ENCODE measurements at regions not wholly inside any gene's neighbourhood (a gene's known extent, or its start where the extent isn't known, plus 50 kb on each side); places are given as distances from the start of the nearest gene placed in this dataset.

DNA sequence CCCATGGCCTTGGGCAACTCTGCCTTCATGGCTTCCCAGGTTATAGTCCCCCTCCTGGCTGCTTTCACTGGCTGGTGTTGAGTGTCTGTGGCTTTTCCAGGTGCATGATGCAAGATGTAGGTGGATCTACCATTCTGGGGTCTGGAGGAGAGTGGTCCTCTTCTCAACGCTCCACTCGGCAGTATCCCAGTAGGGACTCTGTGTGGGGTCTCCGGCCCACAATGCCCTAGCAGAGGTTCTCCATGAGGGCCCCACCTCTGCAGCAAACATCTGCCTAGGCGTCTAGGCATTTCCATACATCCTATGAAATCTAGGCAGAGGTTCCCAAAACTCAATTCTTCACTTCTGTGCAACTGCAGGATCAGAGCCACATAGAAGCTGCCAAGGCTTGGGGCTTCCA is 763.4 kb upstream of the EPHA5 start:
- TF ChIP-seq, protein P1, sequence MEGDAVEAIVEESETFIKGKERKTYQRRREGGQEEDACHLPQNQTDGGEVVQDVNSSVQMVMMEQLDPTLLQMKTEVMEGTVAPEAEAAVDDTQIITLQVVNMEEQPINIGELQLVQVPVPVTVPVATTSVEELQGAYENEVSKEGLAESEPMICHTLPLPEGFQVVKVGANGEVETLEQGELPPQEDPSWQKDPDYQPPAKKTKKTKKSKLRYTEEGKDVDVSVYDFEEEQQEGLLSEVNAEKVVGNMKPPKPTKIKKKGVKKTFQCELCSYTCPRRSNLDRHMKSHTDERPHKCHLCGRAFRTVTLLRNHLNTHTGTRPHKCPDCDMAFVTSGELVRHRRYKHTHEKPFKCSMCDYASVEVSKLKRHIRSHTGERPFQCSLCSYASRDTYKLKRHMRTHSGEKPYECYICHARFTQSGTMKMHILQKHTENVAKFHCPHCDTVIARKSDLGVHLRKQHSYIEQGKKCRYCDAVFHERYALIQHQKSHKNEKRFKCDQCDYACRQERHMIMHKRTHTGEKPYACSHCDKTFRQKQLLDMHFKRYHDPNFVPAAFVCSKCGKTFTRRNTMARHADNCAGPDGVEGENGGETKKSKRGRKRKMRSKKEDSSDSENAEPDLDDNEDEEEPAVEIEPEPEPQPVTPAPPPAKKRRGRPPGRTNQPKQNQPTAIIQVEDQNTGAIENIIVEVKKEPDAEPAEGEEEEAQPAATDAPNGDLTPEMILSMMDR (conservative IDR thresholded peaks at IDR 0.05; ENCODE audit: low read length) = no peak
- no peak for TF ChIP-seq EZH2phosphoT487 (IDR thresholded peaks at IDR 0.05; ENCODE audit: borderline replicate concordance, low read depth, low read length)

Measured in OCI-LY7 (cell line).